NCI-H1436 (cell line): ENCODE measurements at regions not wholly inside any gene's neighbourhood (a gene's known extent, or its start where the extent isn't known, plus 50 kb on each side); places are given as distances from the start of the nearest gene placed in this dataset.
"Not testable (repeated sequence)": the region's sequence is repeated elsewhere in the genome, so short reads cannot be mapped to it uniquely, and the experiment has no call there.

Experiments used
- DNase-seq: peaks from one replicate; lab custom pipeline; 2025; lab: John Stamatoyannopoulos, UW

DNA sequence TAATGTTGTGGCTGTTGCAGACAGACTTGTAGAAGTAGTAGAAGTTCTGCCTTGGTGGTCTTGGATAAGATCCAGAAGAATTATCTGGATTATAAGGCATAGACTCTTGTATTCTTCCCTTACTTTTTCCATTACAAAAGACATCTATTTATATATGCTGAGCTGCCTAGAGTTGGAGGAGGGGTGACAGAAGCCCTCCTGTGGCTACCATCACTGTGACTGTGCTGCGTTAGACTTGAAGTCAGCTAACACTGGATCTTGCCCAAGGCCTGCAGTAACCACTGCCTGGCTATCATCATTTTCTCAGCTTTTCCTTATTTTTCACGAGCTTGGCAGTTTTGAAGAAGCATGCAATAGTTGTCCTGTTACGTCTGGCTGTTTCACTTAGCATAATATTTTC lies 684.8 kb upstream of the BCHE start:
- DNase-seq = no peak

DNA sequence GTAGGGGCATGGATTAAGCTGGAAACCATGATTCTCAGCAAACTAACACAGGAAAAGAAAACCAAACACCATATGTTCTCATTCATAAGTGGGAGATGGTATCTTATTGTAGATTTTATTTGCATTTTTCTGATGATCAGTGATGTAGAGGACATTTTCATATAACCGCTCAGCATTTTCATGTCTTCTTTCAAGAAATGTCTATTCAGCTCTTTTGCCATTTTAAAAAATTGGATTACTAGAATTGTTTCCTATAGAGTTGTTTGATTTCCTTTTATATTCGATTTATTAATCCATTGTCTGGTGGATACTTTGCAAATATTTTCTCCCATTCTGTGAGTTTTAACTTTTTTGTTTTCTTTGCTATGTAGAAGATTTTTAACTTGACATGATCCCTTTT lies 682.2 kb upstream of the BCHE start:
- DNase-seq = no peak

DNA sequence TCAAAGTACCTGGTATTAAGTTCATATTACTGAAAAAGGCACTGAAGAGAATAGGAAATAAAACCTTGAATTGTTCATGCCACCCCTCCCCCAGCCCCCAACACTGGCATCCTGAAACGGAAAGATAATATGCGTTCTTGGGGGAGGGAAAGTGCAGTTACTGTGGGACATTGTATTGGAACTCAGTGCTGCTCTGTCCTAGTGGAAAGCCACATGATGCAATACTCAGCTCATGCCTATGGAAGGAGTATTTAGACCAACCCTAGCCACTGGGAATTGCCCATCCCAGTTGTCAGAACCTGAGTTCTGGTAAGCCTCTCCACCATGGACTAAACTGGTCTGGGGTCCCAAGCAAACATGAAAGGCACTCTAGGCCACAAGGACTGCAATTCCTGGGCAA lies 680.8 kb upstream of the BCHE start:
- DNase-seq = no peak

DNA sequence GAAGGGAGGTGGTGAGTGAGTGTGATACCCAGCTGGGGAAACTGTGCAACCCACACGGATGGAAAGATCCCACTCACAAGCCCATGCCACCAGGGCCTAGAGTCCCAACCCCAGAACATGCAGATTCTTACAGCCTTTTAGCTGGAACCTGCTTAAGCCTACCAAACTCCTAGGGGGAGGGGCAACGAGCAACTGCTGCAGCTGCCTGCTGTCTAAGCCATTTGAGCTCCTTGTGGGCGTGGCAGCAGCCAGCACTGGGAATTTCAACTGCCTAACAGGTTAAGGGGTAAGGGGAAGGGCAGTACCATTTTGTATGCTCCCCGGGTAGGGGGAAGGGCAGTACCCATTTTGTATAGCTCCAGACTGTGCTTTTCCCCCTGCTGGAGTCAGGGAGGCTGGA lies 673.2 kb upstream of the BCHE start:
- DNase-seq = no peak

DNA sequence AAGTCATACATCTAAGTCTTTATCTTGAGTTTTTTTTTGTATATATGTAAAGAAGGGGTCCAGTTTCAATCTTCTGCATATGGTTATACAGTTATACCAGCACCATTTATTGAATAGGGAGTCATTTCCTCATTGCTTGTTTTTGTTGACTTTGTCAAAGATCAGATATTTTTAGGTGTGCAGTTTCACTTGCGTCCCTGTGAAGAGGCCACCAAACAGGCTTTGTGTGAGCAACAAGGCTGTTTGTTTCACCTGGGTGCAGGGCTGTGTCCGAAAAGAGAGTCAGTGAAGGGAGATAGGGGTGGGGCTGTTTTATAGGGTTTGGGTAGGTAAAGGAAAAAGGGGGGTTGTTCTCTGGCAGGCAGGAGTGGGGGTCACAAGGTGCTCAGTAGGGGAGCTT lies 663.2 kb upstream of the BCHE start:
- DNase-seq = not testable (repeated sequence)

DNA sequence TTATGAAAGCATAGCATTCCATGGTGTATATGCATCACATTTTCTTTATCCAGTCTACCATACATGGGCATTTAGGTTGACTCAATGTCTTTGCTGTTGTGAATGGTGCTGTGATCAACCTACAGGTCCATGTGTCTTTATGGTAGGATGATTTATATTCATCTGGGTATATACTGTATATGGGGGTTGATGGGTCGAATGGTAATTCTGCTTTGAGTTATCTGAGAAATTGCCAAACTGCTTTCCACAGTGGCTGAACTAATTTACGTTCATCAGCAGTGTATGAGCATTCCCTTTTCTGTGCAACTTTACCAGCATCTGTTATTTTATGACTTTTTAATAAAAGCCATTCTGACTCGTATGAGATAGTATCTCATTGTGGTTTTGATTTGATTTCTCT lies 662.4 kb upstream of the BCHE start:
- no peak for DNase-seq

DNA sequence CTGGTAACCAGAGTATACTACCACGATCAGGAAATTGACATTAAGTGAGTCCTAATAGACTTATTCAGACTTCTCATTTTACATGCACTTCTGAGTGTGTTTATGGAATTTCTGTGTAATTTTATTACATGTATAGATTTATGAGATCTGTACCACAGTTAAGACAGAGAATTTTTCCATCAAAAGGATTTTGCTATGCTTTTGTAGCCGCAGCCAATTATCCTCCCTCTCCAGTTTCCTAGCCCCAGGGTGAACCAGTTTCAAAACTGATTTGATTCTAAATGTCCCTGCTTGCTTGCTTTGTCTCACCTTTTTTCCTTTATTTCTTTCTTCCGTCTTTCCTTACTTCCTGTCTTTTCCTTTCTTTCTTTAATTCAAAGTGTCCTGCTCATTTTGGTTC lies 661.2 kb upstream of the BCHE start:
- no peak for DNase-seq

DNA sequence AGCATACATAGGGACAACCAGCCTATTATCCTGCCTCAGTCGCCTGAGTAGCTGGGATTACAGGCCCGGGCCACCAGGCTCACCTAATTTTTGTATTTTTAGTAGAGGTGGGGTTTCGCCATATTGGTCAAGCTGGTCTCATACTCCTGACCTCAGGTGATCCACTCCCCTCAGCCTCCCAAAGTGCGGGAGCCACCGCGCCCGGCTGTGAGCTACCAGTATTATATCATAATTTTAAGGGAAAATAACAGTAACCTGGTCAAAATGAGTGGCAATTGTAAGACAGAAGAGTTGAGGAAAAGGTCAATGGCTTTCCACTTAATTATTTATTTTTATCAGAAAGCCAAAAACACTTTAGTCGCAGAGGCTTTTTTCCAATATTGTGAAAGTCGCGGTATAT lies 652.6 kb upstream of the BCHE start:
- no peak for DNase-seq

DNA sequence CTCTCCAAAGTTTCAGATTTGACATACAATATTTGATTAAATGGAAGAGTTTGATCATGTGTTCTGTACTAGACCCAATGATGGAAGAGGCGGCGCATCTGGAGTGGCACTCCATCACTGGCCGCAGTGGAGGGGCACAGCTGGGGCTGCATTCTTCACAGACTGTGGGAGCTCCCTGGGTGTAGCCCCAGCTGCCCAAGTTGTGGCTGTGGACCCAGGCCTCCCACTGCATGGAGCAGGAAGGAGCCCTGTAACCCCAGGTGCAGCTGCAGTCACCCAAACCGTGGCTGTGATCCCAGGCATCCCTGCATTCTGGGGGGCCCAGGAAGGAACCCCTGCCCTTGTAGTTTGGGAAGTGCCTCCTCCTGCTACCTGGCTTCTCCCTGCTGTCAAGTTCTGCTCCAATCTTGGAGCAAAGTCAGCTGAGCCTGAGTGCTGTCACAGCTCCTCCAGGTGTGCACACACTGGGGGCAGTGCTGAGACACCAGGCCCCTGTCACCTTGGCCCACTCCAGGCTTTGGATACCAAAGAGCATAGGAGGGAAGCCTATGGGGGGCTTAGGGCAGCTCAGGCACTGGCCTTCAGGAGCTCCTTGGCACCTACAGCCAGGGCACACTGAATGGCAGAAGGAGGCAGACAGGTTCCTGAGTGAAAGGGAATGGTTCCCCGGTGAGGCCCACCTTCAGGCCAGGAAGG lies 651.9 kb upstream of the BCHE start:
- DNase-seq = no peak

DNA sequence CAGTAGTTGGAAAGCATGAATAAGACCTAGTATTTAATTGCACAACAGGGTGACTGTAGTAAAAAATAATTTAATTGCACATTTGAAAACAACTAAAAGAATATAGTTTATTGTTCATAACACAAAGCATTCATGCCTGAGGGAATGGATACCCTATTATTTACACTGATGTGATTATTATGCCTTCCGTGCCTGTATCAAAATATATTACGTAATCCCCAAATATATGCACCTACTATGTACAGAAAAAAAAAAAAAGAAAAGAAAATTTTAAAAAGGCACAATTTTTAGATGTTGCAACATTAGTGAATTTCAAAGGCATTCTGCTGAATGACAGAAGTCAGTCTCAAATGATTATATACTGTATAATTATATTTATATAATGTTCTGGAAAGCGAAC lies 647.2 kb upstream of the BCHE start:
- no peak for DNase-seq

DNA sequence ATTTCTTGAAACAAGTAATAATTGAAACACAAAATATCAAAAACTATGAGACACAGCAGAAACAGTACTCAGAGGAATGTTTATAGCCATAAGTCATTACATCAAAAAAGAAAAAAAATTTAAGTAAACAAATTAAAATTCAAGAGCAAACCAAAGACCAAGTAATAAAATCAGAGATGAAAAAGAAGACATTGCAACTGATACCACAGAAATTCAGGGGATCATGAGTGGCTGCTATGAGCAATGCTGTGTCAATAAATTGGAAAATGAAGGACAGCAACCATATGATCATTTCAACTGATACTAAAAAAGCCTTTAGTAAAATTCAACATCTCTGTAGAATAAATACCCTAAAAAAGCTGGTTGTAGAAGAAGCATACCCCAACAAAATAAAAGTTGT lies 644.1 kb upstream of the BCHE start:
- no peak for DNase-seq

DNA sequence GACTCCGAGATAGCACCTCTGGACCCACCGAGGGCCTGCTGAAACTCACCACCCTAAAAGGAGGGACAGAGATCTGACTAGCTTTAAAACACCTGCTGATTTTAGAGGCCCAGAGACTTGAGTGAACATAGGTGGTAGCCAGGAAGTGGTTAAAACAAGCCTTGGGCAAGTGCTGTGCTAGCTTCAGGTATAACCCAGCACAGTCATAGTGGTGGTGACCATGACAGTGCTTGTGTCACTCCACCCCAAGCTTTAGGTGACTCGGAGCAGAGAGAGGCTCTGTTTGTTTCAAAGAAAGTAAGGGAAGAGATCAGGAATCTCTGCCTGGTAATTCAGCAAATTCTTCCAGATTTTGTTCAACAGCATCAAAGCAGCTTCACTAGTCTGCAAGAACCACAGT lies 641.1 kb upstream of the BCHE start:
- DNase-seq = no peak

DNA sequence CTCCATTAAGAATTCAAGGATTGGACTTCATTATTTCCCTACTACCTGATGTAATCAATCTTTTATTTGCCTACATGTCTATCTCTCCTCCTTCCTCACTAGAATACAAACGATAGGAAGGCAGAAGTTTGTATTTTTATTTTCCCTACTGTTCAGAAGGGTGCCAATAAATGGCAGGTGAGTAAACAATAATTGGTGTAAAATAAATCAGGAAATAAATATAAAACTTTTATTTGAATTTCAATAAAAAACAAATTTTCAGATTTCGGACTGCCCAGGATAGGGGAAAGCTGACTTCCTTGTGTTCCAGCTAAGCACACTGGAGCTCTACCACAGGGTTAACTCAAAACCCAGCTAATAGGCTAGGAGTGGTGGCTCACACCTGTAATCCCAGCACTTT lies 636.3 kb upstream of the BCHE start:
- DNase-seq = no peak

DNA sequence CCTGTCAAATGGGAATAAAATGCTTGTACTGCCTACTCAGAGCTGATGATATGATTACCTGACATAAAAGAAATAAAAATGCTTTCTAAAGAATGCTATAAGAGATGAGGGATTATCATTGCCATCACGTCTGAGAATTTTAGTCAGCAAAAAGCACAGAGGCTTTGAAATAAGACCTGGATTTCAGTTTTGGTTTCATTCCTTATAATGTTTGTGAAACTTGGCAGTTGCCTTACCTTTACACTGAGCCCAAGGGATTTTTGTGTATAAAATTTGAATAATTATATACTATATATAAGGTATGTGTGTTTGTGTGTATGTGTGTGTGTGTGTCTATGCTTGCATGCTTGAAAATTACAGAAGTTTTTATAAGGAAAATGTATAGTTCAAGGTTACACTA lies 634.8 kb upstream of the BCHE start:
- DNase-seq = no peak

DNA sequence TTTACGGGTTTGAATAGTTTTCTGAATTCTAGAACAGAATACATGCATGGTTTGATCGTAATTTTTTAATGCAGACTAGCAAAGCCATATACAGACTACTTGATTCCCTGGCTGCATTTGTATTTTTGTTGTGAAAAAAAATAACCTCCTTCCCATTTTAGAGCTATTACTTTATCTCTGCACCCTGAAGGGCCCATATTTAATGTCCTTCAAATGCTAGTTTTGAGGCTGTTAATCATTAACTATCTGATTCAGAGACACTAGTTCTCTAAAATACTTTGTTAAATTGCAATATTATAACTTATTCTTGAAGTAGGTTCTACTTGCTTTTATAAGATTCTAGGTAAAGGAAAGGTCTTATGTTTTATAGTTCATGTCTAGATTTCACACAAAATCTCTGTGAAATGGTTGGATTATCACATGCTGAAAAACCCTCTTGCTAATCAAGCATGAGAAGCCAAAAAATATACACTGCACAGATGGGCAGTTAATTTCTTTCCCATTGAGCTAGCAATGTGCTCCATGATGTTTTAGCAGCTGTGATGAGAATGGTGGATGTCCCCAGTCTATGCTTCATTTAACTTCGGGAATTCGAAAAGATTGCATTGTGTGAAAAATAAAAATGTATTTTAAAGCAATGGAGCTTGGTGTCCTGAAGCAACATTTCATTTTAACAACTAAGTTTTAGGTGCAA lies 634.0 kb upstream of the BCHE start:
- no peak for DNase-seq

DNA sequence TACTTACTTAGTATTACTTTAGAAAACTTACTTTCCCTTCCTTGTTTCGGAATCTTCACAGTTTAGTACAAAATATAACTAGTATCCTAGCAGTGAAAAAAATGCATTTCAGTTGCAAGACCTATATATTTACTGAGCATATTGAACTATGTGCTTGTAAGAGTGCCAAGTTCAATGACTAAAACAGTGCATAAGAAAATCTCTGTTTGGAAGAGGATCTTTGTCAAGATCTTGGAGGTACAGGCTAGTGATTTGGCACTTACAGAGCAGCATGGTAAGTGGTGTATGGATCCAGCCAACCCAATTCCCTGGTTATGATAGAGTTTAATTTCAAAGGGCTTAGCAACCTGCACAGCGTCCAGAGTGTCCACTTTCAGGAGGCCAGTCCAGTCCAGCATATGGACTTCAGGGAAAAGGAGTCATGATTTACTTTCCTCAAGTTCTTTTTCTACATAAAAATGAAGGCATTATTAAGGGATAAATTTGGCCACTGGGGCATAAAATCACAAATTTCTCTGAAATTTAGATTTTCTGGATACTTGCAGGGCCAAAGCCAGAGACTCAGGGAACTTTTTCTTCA lies 625.8 kb upstream of the BCHE start:
- DNase-seq = no peak

DNA sequence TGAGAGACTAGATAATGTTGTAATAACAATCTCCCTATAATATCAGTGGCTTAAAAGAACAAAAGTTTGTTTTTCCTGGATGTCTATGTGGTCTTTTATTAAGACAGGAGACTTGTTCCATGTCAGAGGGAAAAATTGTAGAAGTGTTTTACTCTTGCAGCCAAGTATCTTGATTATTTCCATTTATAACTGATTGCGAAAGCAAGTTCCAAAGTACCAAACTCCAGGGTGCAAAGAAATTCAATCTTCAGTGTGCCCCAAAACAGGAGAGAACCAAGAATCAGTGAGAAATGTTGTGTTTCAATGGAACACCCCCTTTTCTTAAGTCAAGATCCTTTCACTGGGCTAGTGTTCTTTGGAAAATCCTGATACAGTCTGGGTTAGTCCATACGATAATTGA lies 624.4 kb upstream of the BCHE start:
- no peak for DNase-seq

DNA sequence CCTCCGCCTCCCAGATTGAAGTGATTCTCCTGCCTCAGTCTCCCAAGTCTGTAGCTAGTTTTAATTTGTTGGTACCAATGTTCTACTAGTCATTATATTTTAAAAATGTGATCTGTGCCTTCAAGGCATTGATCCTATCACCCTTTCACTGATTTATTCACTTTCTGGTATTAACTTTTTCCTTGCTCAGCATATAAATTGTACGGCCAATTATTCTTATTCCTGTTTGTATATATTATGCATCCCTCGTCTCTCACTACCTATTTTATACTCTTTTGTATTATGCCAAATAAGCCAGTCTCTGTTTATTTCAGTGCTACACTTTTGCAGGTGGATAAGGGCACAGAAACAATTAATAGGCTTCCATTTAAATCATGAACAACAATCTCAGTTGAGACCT lies 620.2 kb upstream of the BCHE start:
- no peak for DNase-seq

DNA sequence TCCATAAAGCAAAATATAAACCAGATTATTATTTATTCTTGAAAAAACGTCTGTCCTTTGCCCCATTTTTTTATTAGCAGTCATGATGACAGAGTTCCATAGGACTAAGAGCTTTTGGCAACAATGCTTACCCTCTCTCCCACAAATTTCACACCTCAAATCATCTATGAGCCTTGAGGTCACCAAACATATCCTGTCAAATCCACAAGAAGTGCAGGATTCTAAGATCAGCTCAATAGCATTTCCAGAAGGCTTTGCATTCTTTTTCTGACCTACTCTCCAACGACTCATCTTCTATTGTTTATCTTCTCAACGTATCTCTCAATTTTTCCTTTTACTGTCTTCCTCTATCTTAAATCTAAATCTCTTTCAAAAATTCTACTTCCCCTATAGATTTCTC lies 619.1 kb upstream of the BCHE start:
- DNase-seq = no peak

DNA sequence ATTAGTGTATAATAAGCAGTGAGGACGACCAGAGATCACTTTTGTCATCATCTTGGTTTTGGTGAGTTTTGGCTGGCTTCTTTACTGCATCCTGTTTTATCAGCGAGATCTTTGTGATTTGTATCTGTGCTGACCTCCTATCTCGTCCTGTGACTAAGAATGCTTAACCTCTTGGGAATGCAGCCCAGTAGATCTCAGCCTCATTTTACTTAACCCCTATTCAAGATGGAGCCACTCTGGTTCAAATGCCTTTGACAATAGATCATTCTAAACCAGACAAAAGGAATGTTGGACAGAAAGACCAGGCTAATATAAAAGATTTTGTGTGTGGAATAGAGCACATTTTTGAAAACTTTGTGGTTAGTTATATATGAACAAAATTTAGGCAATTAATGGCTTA lies 618.5 kb upstream of the BCHE start:
- DNase-seq = no peak

DNA sequence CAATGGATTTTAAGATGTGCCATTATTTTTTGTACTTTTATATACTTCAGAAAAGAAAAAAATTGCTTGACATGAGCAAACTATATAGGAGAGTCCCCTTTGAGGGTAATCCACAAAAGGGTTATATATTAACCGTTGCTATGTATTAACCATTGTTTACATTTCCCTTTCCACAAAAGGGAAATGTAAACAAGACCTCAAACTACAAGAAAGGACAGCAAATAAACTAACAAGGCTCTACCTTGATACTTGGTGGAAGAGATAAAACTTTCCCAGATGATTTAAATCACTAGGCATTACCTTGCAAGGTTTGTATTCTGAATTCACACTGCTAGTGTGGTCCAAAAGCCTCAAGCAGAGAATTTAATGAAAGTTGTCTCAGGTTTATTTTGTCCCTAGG lies 616.3 kb upstream of the BCHE start:
- no peak for DNase-seq

DNA sequence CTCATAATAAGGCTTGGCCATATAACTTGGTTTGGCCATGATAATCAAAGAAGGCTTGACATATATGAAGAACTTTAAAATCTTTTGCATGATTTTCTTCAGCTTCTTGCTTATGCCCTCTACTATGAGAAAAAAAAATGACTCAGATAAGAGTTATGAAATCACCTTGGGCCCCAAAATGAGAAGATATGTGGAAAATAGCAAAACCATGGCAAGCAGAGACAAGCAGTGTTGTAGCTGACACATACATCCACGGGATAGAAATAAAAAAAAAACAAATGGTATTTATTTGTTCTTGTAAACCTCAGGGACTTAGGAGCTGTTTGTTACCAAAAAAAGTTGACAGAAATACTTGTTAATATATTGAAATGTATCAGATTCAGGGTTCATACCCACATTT lies 614.8 kb upstream of the BCHE start:
- no peak for DNase-seq

DNA sequence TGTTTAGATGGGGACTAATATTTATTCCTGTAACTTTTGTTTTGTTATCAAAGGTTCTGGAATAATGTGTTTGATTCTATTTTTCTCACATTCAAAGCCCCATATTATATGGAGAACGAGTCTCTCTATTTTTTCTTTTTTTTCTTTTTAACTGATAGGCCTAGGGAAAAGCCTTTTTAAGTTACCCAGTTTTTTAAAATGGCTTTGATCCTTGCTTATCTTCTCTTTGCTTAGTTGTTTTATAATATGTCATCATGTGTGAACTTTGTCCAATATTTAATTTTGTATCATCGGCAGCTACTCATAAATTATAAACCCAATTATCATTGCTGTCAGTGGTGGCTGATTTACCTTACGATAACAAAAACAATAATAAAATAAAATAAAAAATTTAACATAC lies 610.3 kb upstream of the BCHE start:
- DNase-seq = no peak

DNA sequence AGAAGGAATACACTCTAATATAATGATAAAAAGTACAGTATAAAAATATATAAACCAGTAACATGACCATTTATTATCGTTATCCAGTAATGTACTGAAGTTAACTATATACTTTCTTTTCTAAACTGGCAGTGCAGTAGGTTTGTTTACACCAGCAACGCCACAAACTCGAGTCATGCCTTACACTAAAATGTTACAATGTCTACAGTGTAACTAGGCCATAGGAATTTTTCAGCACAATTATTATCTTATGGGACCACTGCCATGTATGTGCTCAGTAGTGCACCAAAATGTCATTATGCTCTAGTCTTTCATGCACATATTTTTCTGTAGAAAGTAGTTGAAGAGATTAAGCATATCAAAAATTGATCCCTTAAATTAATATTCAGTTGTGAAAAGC lies 609.8 kb upstream of the BCHE start:
- DNase-seq = no peak
